Activated T-cell treated with anti-CD3 and anti-CD28 coated beads for 24 hours (primary cell): ENCODE measurements at regions not wholly inside any gene's neighbourhood (a gene's known extent, or its start where the extent isn't known, plus 50 kb on each side); places are given as distances from the start of the nearest gene placed in this dataset.

ENCODE experiments used
- DNase-seq: peaks from one replicate; pipeline ENCODE4 v3.0.0-alpha.2; 2020; ENCODE audit warnings: low read depth

DNA sequence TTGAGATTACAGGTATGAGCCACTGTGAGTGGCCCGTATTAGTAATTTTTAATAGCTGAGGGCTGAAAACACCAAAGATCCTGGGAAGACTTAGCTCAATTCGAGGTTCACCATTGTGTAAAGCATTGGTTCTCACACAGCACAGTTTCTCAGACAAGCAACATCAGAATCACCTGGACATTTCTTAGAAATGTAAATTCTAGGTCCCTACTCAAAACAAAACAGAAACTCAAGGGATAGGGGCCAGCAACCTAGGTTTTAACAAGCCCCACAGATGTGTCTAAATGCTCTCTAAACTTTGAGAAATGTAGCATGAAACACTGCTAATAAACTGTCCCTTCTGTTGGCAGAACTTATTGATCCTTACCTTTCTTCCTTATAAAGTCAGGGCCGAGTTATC lies 681.2 kb downstream of the RNF144A start:
- DNase-seq = no peak

DNA sequence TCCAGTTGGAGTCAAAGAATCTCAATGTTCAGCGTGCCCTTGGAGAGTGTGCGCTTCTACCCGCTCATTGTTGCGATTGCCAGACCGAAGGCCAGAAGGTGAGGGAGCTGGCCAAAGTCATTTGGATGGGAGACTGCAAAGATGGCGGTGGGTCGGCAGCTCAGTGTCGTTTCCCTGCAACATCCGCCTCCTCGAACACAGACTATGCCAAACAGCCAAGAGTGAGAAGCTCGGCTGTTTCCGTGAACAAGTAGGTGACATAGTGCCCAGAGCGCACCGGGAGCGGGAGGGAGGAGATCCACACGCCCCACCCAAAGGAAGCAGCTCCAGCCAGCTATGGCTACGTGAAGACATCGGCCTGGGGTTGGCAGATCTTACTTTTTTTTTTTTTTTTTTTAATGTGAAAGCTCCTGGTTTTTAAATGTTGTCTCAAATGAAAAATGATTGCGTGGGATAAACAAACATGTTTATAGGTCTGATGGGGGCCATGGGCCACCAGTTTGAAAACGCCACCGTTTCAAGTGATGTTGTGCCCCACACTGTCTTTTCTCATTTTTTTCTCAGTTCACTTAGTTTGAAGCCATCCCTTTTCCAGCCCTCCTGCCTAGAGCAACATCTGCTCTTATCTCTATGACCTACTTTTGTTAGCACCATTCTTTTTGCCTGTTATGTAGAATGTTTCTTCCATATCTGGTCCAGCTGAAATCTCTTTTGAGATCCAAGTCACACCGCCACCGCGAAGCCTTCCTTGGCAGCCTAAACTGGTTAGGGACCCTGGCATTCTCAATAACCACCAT lies 682.4 kb downstream of the RNF144A start:
- DNase-seq = no peak

- no peak for DNase-seq
Measured at GRCh38 chr2:7601990-7602389, 684.8 kb downstream of the RNF144A start.

DNA sequence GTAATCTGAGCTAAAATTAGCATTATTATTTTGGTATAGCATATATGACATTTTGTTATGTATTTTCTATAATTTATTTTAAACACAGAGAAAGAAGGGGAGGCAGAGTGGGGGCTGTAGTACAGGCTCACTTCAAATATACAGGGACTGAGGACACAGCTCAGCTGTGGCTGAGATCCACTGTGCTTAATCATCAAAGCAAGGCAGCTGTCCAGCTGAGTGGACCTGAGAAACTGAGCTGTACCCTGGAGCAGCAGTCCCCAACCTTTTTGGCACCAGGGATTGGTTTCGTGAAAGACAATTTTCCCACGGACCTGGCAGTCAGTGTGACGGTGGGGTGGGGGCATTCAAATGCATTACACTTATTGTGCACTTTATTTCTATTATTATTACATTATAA lies 687.2 kb downstream of the RNF144A start:
- no peak for DNase-seq

DNA sequence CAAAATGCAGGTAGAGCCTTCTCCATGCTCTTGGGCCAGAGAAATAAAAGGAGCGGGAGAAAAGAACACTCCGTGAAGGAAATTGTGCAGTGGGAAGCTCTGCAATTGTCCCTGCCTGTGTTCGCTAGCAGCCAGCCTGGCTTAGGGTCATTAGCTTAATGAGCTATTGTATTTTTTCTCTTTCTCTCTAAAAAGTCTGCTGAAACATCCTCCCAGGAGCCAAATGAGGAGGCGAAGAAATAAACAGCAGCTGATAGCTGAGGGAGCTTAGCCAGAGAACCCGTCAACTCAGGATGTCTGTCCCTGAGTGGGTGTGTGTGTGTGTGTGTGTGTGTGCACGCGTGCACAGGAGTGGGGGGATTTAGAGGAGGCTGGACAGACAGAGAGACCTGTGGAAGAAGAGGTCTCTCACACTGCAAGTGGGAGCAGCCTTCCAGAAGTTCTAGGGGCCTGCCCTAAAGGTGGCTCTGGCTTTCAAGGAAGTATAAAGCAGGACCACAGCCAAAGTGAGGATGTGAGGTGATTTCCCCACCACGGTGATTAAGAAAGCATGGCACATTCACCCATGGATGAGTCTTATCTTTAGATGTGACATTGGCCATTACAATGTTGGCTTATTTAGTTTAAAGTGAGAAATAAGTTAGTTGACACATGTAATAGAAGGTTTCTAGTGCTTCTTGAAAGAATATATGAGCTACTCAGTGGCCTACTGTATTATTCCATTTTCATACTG lies 690.4 kb downstream of the RNF144A start:
- no peak for DNase-seq

DNA sequence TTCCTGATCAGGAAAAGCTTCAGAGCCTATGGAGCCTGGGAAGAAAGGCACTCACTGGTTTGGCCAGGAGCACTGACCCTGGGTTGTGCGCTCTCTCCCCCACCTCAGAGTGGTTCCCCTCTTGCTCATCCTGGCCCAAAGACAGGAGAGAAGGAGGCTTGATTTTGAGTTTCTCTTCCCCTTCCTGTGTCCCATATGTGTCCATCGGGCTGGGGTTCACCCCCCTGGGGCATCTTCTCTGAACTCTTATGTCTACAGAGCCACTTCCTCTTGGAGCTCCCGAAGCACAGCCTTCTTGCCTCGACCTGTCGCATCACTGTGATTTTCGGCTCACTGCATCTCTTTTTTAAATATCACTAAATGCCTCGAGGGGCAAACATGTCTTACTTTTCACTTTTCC lies 692.3 kb downstream of the RNF144A start:
- DNase-seq = no peak

DNA sequence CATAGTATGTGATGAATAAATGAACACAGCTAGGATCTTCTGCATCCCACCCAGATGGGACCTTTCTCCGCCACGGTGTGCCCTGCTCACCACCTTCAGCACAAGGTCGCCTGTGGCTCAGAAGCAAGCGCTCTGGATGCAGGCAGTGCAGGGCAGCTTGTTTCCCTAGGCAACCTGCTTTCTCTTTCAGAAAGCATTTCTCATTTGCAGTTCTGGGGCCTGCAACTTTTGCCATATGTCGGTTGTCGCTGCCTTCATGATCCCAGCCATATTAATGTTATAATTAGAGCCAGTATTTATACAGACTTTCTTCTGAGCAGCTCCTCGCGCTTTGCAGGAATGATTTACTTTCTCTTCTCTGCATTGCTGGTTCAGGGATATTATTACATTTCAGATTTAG lies 692.8 kb downstream of the RNF144A start:
- DNase-seq = no peak

- no peak for DNase-seq
Measured at GRCh38 chr2:7611750-7612149, 694.5 kb downstream of the RNF144A start.

- no peak for DNase-seq
Measured at GRCh38 chr2:7612969-7613368, 695.8 kb downstream of the RNF144A start.

- DNase-seq = no peak
Measured at GRCh38 chr2:7613831-7614230, 696.6 kb downstream of the RNF144A start.

- DNase-seq = no peak
Measured at GRCh38 chr2:7618031-7618430, 700.8 kb downstream of the RNF144A start.

- DNase-seq = no peak
Measured at GRCh38 chr2:7619203-7619970, 702.2 kb downstream of the RNF144A start.

- no peak for DNase-seq
Measured at GRCh38 chr2:7620255-7620654, 703.0 kb downstream of the RNF144A start.

GRCh38 chr2:7621018-7621814 lies 704.0 kb downstream of the RNF144A start:
- DNase-seq = no peak

- DNase-seq = no peak
Measured at GRCh38 chr2:7625392-7626138, 708.4 kb downstream of the RNF144A start.

DNA sequence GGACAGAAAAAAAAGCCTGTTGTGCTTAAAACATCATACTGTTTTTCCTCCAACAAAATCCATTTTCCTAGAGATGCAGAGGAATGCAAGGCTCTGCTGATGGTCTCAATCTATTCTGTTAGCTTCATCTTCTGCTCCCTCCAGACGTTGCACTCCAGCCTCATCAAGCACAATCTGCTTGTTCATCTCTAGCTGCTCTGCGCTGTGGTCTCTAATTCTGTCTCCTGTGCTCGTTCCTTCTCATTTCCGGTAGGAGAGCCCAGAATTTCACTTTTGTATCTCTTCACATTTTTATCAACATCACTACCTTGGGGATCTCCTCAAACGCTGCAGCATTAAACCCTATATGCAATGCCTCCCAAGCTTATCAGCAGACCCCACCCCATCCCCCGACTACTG lies 708.9 kb downstream of the RNF144A start:
- DNase-seq = no peak

DNA sequence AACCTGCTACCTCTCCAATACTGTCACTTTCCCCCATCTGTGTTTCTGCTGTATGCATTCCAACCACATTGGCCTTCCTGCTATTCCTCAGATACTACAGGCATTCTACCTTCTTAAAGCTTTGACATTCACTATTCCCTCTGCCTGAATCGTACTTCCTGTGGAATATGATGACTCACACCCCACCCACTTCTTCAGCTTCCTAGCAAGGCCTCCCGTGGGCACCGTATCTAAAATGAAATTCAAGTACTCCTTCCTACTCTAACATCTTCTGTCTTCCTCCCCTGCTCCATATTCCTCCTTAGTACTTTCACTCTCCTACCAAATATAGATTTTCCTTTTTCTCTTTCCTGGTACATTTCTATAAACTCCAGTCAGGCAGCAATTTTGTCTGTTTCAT lies 710.4 kb downstream of the RNF144A start:
- no peak for DNase-seq

DNA sequence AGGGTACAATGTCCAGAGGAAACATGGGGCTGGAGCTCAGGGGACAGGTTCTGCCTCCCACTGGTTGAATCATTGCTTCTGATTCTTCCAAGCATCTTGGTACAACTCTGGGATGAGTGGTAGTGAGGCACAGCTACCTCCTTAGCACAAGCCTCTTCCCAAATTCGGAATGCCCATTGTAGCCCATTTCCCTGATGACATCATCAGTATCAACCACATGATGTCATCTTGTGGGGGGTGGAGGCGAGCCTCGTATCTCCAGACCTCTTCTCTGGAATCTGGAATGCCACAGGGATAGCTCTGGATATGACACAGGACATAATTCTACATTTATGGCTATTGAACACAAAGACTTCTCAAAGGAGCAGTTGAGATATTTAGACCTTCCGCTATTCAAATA lies 715.2 kb downstream of the RNF144A start:
- DNase-seq = no peak

DNA sequence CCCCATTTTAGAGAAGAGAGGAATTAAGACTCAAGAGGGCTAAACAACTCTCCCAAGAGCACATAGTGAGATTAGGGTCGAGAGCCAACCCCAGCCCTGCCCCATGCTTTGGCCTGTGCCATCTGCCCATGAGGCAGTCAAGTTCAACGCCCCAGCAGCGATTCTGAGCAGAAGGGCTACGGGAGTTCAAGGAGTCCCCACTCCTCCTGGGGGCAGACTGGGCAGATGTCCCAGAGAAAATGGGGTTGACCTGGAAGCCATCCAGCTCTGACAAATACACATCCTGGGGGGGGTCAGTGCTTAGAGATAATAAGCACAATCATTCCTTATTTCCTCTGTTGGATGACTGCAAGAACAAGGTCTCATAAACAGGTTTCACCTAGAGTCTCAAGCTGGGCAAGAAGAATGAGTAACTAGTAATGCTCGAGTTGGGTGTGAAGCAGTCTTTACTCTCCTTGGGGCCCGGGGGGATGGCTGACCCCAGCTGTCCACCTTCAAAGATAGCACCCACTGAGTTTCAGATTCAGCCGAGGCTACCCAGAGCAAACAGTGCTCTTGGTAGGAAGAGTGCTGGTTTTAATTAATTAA lies 716.4 kb downstream of the RNF144A start:
- no peak for DNase-seq

GRCh38 chr2:7634409-7634808 lies 717.2 kb downstream of the RNF144A start:
- no peak for DNase-seq

GRCh38 chr2:7639476-7639875 lies 722.3 kb downstream of the RNF144A start:
- no peak for DNase-seq
